Activated T-cell treated with anti-CD3 and anti-CD28 coated beads for 4 hours (primary cell): ENCODE measurements at regions not wholly inside any gene's neighbourhood (a gene's known extent, or its start where the extent isn't known, plus 50 kb on each side); places are given as distances from the start of the nearest gene placed in this dataset.
"Not testable (repeated sequence)": the region's sequence is repeated elsewhere in the genome, so short reads cannot be mapped to it uniquely, and the experiment has no call there.

ENCODE experiments used
- DNase-seq: peaks from one replicate; pipeline ENCODE4 v3.0.0-alpha.2; 2020

- no peak for DNase-seq
Observed at GRCh38 chr7:106447318-106447847, 162.6 kb upstream of the NAMPT start.

- DNase-seq: not testable (repeated sequence)
Observed at GRCh38 chr7:106445366-106445765, 160.6 kb upstream of the NAMPT start.

GRCh38 chr7:106444068-106444655, 159.4 kb upstream of the NAMPT start:
- DNase-seq: no peak

- DNase-seq: no peak
Observed at GRCh38 chr7:106443156-106443555, 158.4 kb upstream of the NAMPT start.

GRCh38 chr7:106442476-106442875, 157.7 kb upstream of the NAMPT start:
- DNase-seq: no peak

- DNase-seq: not testable (repeated sequence)
Observed at GRCh38 chr7:106441343-106441742, 156.6 kb upstream of the NAMPT start.

- DNase-seq: not testable (repeated sequence)
Observed at GRCh38 chr7:106436933-106437332, 152.2 kb upstream of the NAMPT start.

GRCh38 chr7:106433377-106433776, 148.6 kb upstream of the NAMPT start:
- DNase-seq: no peak

- DNase-seq: no peak
Observed at GRCh38 chr7:106430535-106431455, 146.0 kb upstream of the NAMPT start.

- no peak for DNase-seq
Observed at GRCh38 chr7:106430103-106430502, 145.3 kb upstream of the NAMPT start.

GRCh38 chr7:106426803-106427202, 142.0 kb upstream of the NAMPT start:
- DNase-seq: no peak

GRCh38 chr7:106425017-106425719, 140.4 kb upstream of the NAMPT start:
- peak; percentile 58 for DNase-seq

GRCh38 chr7:106424476-106425016, 139.8 kb upstream of the NAMPT start:
- no peak for DNase-seq

GRCh38 chr7:106423821-106424475, 139.2 kb upstream of the NAMPT start:
- no peak for DNase-seq

- DNase-seq: no peak
Observed at GRCh38 chr7:106423111-106423510, 138.3 kb upstream of the NAMPT start.

GRCh38 chr7:106421181-106421762, 136.5 kb upstream of the NAMPT start:
- DNase-seq: no peak

GRCh38 chr7:106420736-106421135, 136.0 kb upstream of the NAMPT start:
- DNase-seq: no peak

- no peak for DNase-seq
Observed at GRCh38 chr7:106420210-106420609, 135.4 kb upstream of the NAMPT start.

GRCh38 chr7:106419455-106420182, 134.8 kb upstream of the NAMPT start:
- DNase-seq: no peak

- DNase-seq: no peak
Observed at GRCh38 chr7:106418526-106418925, 133.7 kb upstream of the NAMPT start.

GRCh38 chr7:106418094-106418493, 133.3 kb upstream of the NAMPT start:
- no peak for DNase-seq
